Right lung (tissue), 2 donors: ENCODE measurements at regions not wholly inside any gene's neighbourhood (a gene's known extent, or its start where the extent isn't known, plus 50 kb on each side); places are given as distances from the start of the nearest gene placed in this dataset.
A peak's percentile ranks its signal among the peaks of the same experiment; 100 is the strongest.

Experiments
- DNase-seq, 2 donors: peaks; one replicate each; pipeline ENCODE4 v3.0.0-alpha.2; 2013

- DNase-seq = no peak
Observed at GRCh38 chr5:165079389-165079788, 1574.0 kb downstream of the MAT2B start.

GRCh38 chr5:165083394-165083793 is 1578.0 kb downstream of the MAT2B start:
- DNase-seq = no peak

GRCh38 chr5:165086465-165086864 is 1581.0 kb downstream of the MAT2B start:
- no peak for DNase-seq

- DNase-seq = no peak
Observed at GRCh38 chr5:165094782-165095181, 1589.4 kb downstream of the MAT2B start.

GRCh38 chr5:165101709-165102108 is 1596.3 kb downstream of the MAT2B start:
- no peak for DNase-seq

- DNase-seq = peak; percentile 24 to 33
Observed at GRCh38 chr5:165104611-165105010, 1599.2 kb downstream of the MAT2B start.

GRCh38 chr5:165108809-165109208 is 1603.4 kb downstream of the MAT2B start:
- no peak for DNase-seq

GRCh38 chr5:165119175-165119574 is 1613.8 kb downstream of the MAT2B start:
- no peak for DNase-seq

- no peak for DNase-seq
Observed at GRCh38 chr5:165126598-165126997, 1621.2 kb downstream of the MAT2B start.

- DNase-seq = no peak
Observed at GRCh38 chr5:165127941-165128340, 1622.5 kb downstream of the MAT2B start.

GRCh38 chr5:165130656-165131055 is 1625.2 kb downstream of the MAT2B start:
- no peak for DNase-seq

- DNase-seq = no peak
Observed at GRCh38 chr5:165134155-165134554, 1628.7 kb downstream of the MAT2B start.

- no peak for DNase-seq
Observed at GRCh38 chr5:165135565-165135964, 1630.1 kb downstream of the MAT2B start.

GRCh38 chr5:165137701-165138100 is 1632.3 kb downstream of the MAT2B start:
- no peak for DNase-seq

- DNase-seq = no peak
Observed at GRCh38 chr5:165138236-165138635, 1632.8 kb downstream of the MAT2B start.

GRCh38 chr5:165139262-165139661 is 1633.8 kb downstream of the MAT2B start:
- no peak for DNase-seq

- DNase-seq = no peak
Observed at GRCh38 chr5:165139721-165140120, 1634.3 kb downstream of the MAT2B start.

- no peak for DNase-seq
Observed at GRCh38 chr5:165143741-165144140, 1638.3 kb downstream of the MAT2B start.

- no peak for DNase-seq
Observed at GRCh38 chr5:165149431-165149830, 1644.0 kb downstream of the MAT2B start.

- DNase-seq = no peak
Observed at GRCh38 chr5:165152058-165152457, 1646.6 kb downstream of the MAT2B start.

- DNase-seq = no peak
Observed at GRCh38 chr5:165157219-165157618, 1651.8 kb downstream of the MAT2B start.

- DNase-seq = no peak
Observed at GRCh38 chr5:165161204-165161603, 1655.8 kb downstream of the MAT2B start.

- DNase-seq = no peak
Observed at GRCh38 chr5:165163861-165164260, 1658.4 kb downstream of the MAT2B start.

- DNase-seq = no peak
Observed at GRCh38 chr5:165173651-165174050, 1668.2 kb downstream of the MAT2B start.

- no peak for DNase-seq
Observed at GRCh38 chr5:165175041-165175440, 1669.6 kb downstream of the MAT2B start.
